ENCODE measurements at regions not wholly inside any gene's neighbourhood (a gene's known extent, or its start where the extent isn't known, plus 50 kb on each side); places are given as distances from the start of the nearest gene placed in this dataset.

- no peak for TF ChIP-seq CTCF (IDR thresholded peaks at IDR 0.05)
- TF ChIP-seq TCF7L2 (IDR thresholded peaks at IDR 0.05; ENCODE audit: low read depth, low read length): no peak
- TF ChIP-seq POLR2AphosphoS5 (IDR thresholded peaks at IDR 0.05; ENCODE audit: low read depth, low read length): no peak
- no peak for TF ChIP-seq SIN3A (IDR thresholded peaks at IDR 0.05; ENCODE audit: borderline replicate concordance, insufficient read depth, low read depth, low read length)
Measured at GRCh38 chr1:232227306-232227705, 402.6 kb downstream of the SIPA1L2 start.
